Suprapubic skin (tissue), 3 donors: ENCODE measurements at regions not wholly inside any gene's neighbourhood (a gene's known extent, or its start where the extent isn't known, plus 50 kb on each side); places are given as distances from the start of the nearest gene placed in this dataset.
"Not testable (repeated sequence)": the region's sequence is repeated elsewhere in the genome, so short reads cannot be mapped to it uniquely, and the experiment has no call there.

Source experiments
- POLR2AphosphoS5 ChIP-seq, 3 donors: sonication (generic); formaldehyde crosslinking; IDR thresholded peaks; one replicate each; pipeline ENCODE4 v1.6.1; 2017; ENCODE audit warnings: antibody characterized with exemption in 3 of 3
- TF ChIP-seq, protein P1 (sequence below), 2 donors: fragments of 200-600 bp in 1 of 2; fragments of 450-650 bp in 1 of 2; sonication (generic) in 1 of 2; IDR thresholded peaks; one replicate each; pipeline ENCODE4 v1.5.1; 2016 to 2019; ENCODE audit warnings: antibody characterized with exemption in 2 of 2, mild to moderate bottlenecking in 1 of 2, moderate library complexity in 1 of 2

DNA sequence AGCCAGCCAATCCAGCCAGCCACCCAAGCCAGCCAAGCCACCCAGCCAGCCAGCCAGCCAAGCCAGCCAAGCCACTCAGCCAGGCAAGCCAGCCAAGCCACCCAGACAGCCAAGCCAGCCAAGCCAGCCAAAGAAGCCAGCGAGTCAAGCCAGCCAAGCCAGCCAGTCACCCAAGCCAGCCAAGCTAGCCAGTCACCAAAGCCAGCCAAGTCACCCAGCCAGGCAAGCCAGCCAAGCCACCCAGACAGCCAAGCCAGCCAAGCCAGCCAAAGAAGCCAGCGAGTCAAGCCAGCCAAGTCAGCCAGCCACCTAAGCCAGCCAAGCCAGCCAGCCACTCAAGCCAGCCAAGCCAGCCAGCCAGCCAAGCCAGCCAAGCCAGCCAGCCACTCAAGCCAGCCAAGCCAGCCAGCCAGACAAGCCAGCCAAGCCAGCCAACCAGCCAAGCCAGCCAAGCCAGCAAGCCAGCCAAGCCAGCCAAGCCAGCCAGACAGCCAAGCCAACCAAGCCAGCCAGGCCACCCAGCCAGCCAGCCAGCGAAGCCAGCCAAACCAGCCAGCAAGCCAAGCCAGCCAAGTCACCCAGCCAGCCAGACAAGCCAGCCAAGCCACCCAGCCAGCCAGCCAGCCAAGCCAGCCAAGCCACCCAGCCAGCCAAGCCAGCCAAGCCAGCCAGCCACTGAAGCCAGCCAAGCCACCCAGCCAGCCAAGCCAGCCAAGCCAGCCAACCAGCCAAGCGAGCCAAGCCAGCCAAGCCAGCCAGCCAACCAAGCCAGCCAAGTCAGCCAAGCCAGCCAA is 198.8 kb downstream of the GOLGA6L6 start:
- not testable (repeated sequence) for TF ChIP-seq POLR2AphosphoS5 (IDR thresholded peaks at IDR 0.05)
- TF ChIP-seq, protein P1, sequence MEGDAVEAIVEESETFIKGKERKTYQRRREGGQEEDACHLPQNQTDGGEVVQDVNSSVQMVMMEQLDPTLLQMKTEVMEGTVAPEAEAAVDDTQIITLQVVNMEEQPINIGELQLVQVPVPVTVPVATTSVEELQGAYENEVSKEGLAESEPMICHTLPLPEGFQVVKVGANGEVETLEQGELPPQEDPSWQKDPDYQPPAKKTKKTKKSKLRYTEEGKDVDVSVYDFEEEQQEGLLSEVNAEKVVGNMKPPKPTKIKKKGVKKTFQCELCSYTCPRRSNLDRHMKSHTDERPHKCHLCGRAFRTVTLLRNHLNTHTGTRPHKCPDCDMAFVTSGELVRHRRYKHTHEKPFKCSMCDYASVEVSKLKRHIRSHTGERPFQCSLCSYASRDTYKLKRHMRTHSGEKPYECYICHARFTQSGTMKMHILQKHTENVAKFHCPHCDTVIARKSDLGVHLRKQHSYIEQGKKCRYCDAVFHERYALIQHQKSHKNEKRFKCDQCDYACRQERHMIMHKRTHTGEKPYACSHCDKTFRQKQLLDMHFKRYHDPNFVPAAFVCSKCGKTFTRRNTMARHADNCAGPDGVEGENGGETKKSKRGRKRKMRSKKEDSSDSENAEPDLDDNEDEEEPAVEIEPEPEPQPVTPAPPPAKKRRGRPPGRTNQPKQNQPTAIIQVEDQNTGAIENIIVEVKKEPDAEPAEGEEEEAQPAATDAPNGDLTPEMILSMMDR (IDR thresholded peaks at IDR 0.05): not testable (repeated sequence)
